ENCODE measurements at regions not wholly inside any gene's neighbourhood (a gene's known extent, or its start where the extent isn't known, plus 50 kb on each side); places are given as distances from the start of the nearest gene placed in this dataset.

GRCh38 chr1:80249699-80250098 is 1243.2 kb upstream of the ADGRL4 start:
- intact Hi-C loops (cut with DNase I): no loop called here
- ATAC-seq: no peak
- DNase-seq: no peak

GRCh38 chr1:80248886-80249285 is 1242.4 kb upstream of the ADGRL4 start:
- intact Hi-C loops (cut with DNase I): no loop called here
- DNase-seq (no peak), ATAC-seq (no peak)

- DNase-seq (no peak), ATAC-seq (no peak)
- intact Hi-C loops (cut with DNase I): no loop called here
Measured at GRCh38 chr1:80245813-80246212, 1239.3 kb upstream of the ADGRL4 start.

GRCh38 chr1:80244372-80244771 is 1237.8 kb upstream of the ADGRL4 start:
- intact Hi-C loops (cut with DNase I): no loop called here
- ATAC-seq (no peak), DNase-seq (no peak)

GRCh38 chr1:80241566-80241965 is 1235.0 kb upstream of the ADGRL4 start:
- intact Hi-C loops (cut with DNase I): no loop called here
- no peak for ATAC-seq
- no peak for DNase-seq

GRCh38 chr1:80225510-80225909 is 1219.0 kb upstream of the ADGRL4 start:
- intact Hi-C loops (cut with DNase I): no loop called here
- no peak for DNase-seq
- ATAC-seq: no peak

GRCh38 chr1:80221319-80221718 is 1214.8 kb upstream of the ADGRL4 start:
- DNase-seq (no peak), ATAC-seq (no peak)
- intact Hi-C loops (cut with DNase I): no loop called here

GRCh38 chr1:80218112-80218511 is 1211.6 kb upstream of the ADGRL4 start:
- intact Hi-C loops (cut with DNase I): no loop called here
- DNase-seq (no peak), ATAC-seq (peak in 1 of 2 donors; percentile 72)

- DNase-seq (no peak), ATAC-seq (peak; percentile 72 to 78)
- intact Hi-C loops (cut with DNase I): no loop called here
Measured at GRCh38 chr1:80217377-80217986, 1211.0 kb upstream of the ADGRL4 start.

- no peak for ATAC-seq
- intact Hi-C loops (cut with DNase I): no loop called here
Measured at GRCh38 chr1:80214888-80215540, 1208.5 kb upstream of the ADGRL4 start.

GRCh38 chr1:80212948-80213347 is 1206.4 kb upstream of the ADGRL4 start:
- intact Hi-C loops (cut with DNase I): no loop called here
- no peak for ATAC-seq
- DNase-seq: no peak

More at GRCh38 chr1:80214888-80215540, 1208.5 kb upstream of the ADGRL4 start:
- no peak for DNase-seq

GRCh38 chr1:80211691-80212380 is 1205.3 kb upstream of the ADGRL4 start:
- DNase-seq (no peak), ATAC-seq (no peak)
- intact Hi-C loops (cut with DNase I): no loop called here

GRCh38 chr1:80202118-80202517 is 1195.6 kb upstream of the ADGRL4 start:
- intact Hi-C loops (cut with DNase I): no loop called here
- DNase-seq: no peak
- ATAC-seq: no peak

- ATAC-seq: no peak
- intact Hi-C loops (cut with DNase I): no loop called here
Measured at GRCh38 chr1:80194221-80194620, 1187.7 kb upstream of the ADGRL4 start.

GRCh38 chr1:80181418-80181817 is 1174.9 kb upstream of the ADGRL4 start:
- intact Hi-C loops (cut with DNase I): no loop called here
- DNase-seq: no peak
- no peak for ATAC-seq

More at GRCh38 chr1:80194221-80194620, 1187.7 kb upstream of the ADGRL4 start:
- no peak for DNase-seq

GRCh38 chr1:80171631-80172030 is 1165.1 kb upstream of the ADGRL4 start:
- intact Hi-C loops (cut with DNase I): no loop called here
- ATAC-seq: no peak

GRCh38 chr1:80170811-80171485 is 1164.4 kb upstream of the ADGRL4 start:
- no peak for DNase-seq
- no peak for ATAC-seq
- intact Hi-C loops (cut with DNase I): no loop called here

More at GRCh38 chr1:80171631-80172030, 1165.1 kb upstream of the ADGRL4 start:
- DNase-seq: no peak

GRCh38 chr1:80164150-80164549 is 1157.6 kb upstream of the ADGRL4 start:
- intact Hi-C loops (cut with DNase I): no loop called here
- DNase-seq (no peak), ATAC-seq (no peak)

- DNase-seq (no peak), ATAC-seq (no peak)
- intact Hi-C loops (cut with DNase I): no loop called here
Measured at GRCh38 chr1:80163686-80164085, 1157.2 kb upstream of the ADGRL4 start.

GRCh38 chr1:80158771-80159170 is 1152.2 kb upstream of the ADGRL4 start:
- no peak for DNase-seq
- no peak for ATAC-seq
- intact Hi-C loops (cut with DNase I): no loop called here

Measured in left cardiac atrium (tissue), 4 donors.